Naive thymus-derived CD4-positive, alpha-beta T cell (primary cell): ENCODE measurements at regions not wholly inside any gene's neighbourhood (a gene's known extent, or its start where the extent isn't known, plus 50 kb on each side); places are given as distances from the start of the nearest gene placed in this dataset.

ENCODE experiments used
- ATAC-seq: fragments of 150-1000 bp; cut with Tn5 transposase; 2 replicates; pipeline ENCODE4 v1.10.0; 2021; ENCODE audit warnings: mild to moderate bottlenecking, moderate library complexity
- CTCF ChIA-PET: fragments of 350-600 bp; sonication (Branson Sonifier 250); formaldehyde crosslinking; loops from one replicate; lab custom pipeline; 2021; ENCODE audit warnings: antibody characterized with exemption; lab: Charles Lee
- POLR2A ChIA-PET: fragments of 350-600 bp; sonication (Branson Sonifier 250); formaldehyde crosslinking; loops from one replicate; lab custom pipeline; 2021; ENCODE audit warnings: antibody characterized with exemption, inconsistent platforms; lab: Charles Lee
- DNase-seq, 9 donors: peaks; one replicate each; pipeline versions ENCODE4 v3.0.0 to v3.0.0-alpha.2; 2020 to 2022; ENCODE audit warnings: mixed read lengths in 1 of 9
- H3K27ac ChIP-seq: one replicate; pipeline ENCODE4 v1.7.0; 2013; ENCODE audit warnings: mild to moderate bottlenecking, low read depth, low read length, moderate library complexity
- H3K27me3 ChIP-seq, 2 donors: one replicate each; pipeline ENCODE4 v1.7.0; 2013; ENCODE audit warnings: low read length in 2 of 2, mild to moderate bottlenecking in 2 of 2, moderate library complexity in 2 of 2; ENCODE audit not compliant: control insufficient read depth in 2 of 2, insufficient read depth in 2 of 2
- H3K36me3 ChIP-seq, 3 experiments: 1 replicate in 2 of 3; 2 replicates in 1 of 3; pipeline ENCODE4 v1.7.0; 2013; ENCODE audit warnings: low read length in 3 of 3, mild to moderate bottlenecking in 3 of 3, moderate library complexity in 1 of 3; ENCODE audit not compliant: insufficient read depth in 3 of 3, control insufficient read depth in 2 of 3
- H3K4me1 ChIP-seq, 2 donors: one replicate each; pipeline ENCODE4 v1.7.0; 2013; ENCODE audit warnings: low read length in 2 of 2, mild to moderate bottlenecking in 2 of 2, moderate library complexity in 1 of 2; ENCODE audit not compliant: control insufficient read depth in 2 of 2, insufficient read depth in 2 of 2
- H3K4me3 ChIP-seq: 2 replicates; pipeline ENCODE4 v1.7.0; 2013; ENCODE audit warnings: mild to moderate bottlenecking, low read length
- H3K9me3 ChIP-seq, 3 experiments: 1 replicate in 2 of 3; 2 replicates in 1 of 3; pipeline ENCODE4 v1.7.0; 2013; ENCODE audit warnings: low read length in 3 of 3; ENCODE audit not compliant: control insufficient read depth in 2 of 3
- H3K27ac Mint-ChIP-seq, 9 donors: one replicate each; pipeline ENCODE4 v1.8.0; 2020 to 2022; ENCODE audit warnings: mixed read lengths in 9 of 9, mild to moderate bottlenecking in 8 of 9, moderate library complexity in 5 of 9, inconsistent platforms in 2 of 9
- H3K27me3 Mint-ChIP-seq, 5 donors: one replicate each; pipeline ENCODE4 v1.8.0; 2021 to 2022; ENCODE audit warnings: mixed read lengths in 5 of 5, mild to moderate bottlenecking in 1 of 5
- H3K36me3 Mint-ChIP-seq, 5 donors: one replicate each; pipeline ENCODE4 v1.8.0; 2020 to 2022; ENCODE audit warnings: mixed read lengths in 5 of 5, mild to moderate bottlenecking in 3 of 5, inconsistent platforms in 1 of 5
- H3K4me1 Mint-ChIP-seq, 7 donors: one replicate each; pipeline ENCODE4 v1.8.0; 2020 to 2022; ENCODE audit warnings: mixed read lengths in 7 of 7, mild to moderate bottlenecking in 3 of 7, inconsistent platforms in 1 of 7
- H3K4me3 Mint-ChIP-seq, 10 donors: one replicate each; pipeline ENCODE4 v1.8.0; 2020 to 2022; ENCODE audit warnings: mild to moderate bottlenecking in 10 of 10, mixed read lengths in 10 of 10, moderate library complexity in 6 of 10, inconsistent platforms in 2 of 10
- H3K9me3 Mint-ChIP-seq, 11 donors: one replicate each; pipeline ENCODE4 v1.8.0; 2020 to 2022; ENCODE audit warnings: mixed read lengths in 11 of 11, mild to moderate bottlenecking in 4 of 11, inconsistent platforms in 1 of 11, moderate library complexity in 1 of 11
- intact Hi-C, 2 donors: fragments of 100-400 bp; cut with micrococcal nuclease; formaldehyde crosslinking; loops; one replicate each; pipeline ENCODE4 v1.15.1; 2023

DNA sequence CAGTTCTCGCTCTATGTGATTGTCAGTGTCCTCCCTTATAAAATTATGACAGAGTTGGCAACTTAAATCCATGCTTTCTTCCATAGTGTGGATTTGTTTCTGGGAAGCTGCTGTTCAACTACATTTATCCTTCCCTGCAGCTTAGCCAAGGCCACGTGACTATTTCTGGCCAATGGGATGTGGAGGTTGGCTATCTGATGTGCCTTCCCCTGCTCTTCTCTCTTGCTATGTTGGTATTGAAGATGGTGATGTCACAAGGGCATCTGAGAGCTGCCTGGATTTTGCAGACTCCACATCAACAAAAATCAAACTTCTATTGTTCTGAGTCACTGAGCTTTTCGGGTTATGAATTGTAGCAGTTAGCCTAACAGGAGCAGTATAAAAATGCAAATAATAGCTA, 164.9 kb upstream of the RHOBTB1 start:
- POLR2A ChIA-PET = no interaction called here
- Mint-ChIP-seq H3K4me3 (no peak overlapping the region), H3K4me1 (no peaks in the 10 kb centered on the region), H3K27me3 (peaks cover 0 to 17% (median 5%) of the 10 kb centered on the region in 5 donors), H3K27ac (no peak overlapping the region), H3K36me3 (no peaks in the 10 kb centered on the region), H3K9me3 (peaks cover 0 to 1% (median 0%) of the 10 kb centered on the region in 11 donors)
- DNase-seq (no peak), ATAC-seq (no peak)
- no peaks in the 10 kb centered on the region for H3K4me1 ChIP-seq
- no peak overlapping the region for H3K27ac ChIP-seq
- H3K36me3 ChIP-seq = no peaks in the 10 kb centered on the region
- H3K4me3 ChIP-seq = no peak overlapping the region
- CTCF ChIA-PET = no interaction called here
- no peaks in the 10 kb centered on the region for H3K9me3 ChIP-seq
- no peaks in the 10 kb centered on the region for H3K27me3 ChIP-seq
- intact Hi-C loops = no loop called here

DNA sequence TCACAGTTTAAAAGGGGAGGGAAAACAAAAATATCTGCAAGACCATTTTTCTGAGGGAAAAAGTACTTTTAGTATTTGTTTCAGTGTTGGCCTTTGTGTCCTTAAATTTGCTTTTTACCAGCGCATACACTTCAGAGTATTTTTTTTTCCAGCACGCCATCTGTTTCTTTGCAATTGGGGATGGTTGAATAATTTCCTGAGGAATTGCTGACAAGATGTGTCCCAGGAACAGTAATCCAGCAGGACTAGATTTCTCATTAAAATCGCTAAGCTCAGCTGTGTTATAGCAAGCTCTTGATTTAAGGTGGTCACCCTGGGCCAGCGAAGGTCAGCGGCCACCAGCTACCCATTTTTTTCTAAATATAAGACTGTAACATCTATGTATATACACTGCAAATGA, 156.9 kb upstream of the RHOBTB1 start:
- no peaks in the 10 kb centered on the region for H3K4me1 Mint-ChIP-seq
- H3K4me1 ChIP-seq = no peaks in the 10 kb centered on the region
- H3K4me3 Mint-ChIP-seq = no peak overlapping the region
- no peaks in the 10 kb centered on the region for H3K36me3 Mint-ChIP-seq
- ATAC-seq (no peak), DNase-seq (no peak)
- no peaks in the 10 kb centered on the region for H3K36me3 ChIP-seq
- peaks cover 0 to 4% (median 0%) of the 10 kb centered on the region in 11 donors for H3K9me3 Mint-ChIP-seq
- POLR2A ChIA-PET = no interaction called here
- intact Hi-C loops = no loop called here
- no peaks in the 10 kb centered on the region for H3K27me3 ChIP-seq
- H3K9me3 ChIP-seq = no peaks in the 10 kb centered on the region
- peaks cover 0 to 6% (median 0%) of the 10 kb centered on the region in 5 donors for H3K27me3 Mint-ChIP-seq
- H3K27ac Mint-ChIP-seq = no peak overlapping the region
- H3K27ac ChIP-seq = no peak overlapping the region
- no peak overlapping the region for H3K4me3 ChIP-seq
- CTCF ChIA-PET = no interaction called here

DNA sequence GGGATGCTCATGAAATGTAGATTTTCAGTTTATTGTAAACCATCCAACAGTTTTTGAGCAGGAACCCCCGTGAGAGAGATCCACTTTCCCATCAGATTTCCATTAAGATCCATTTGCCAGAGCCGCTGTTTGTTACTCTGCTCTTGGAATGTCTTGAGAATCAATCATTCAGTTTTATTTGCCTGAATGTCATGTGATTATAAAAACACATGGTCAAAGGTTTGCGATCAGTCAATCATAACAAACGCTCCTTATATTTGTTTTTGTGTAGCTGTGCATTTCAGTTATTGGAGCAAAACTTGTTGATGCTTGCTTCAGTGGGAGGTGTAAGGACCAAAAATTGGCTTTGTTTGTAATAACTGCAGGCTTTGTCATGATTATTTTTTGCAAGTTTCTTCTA, 155.8 kb upstream of the RHOBTB1 start:
- Histone ChIP-seq H3K4me3 (no peak overlapping the region), H3K36me3 (no peaks in the 10 kb centered on the region), H3K9me3 (no peaks in the 10 kb centered on the region), H3K27ac (no peak overlapping the region), H3K27me3 (no peaks in the 10 kb centered on the region), H3K4me1 (no peaks in the 10 kb centered on the region)
- ATAC-seq = no peak
- POLR2A ChIA-PET = no interaction called here
- CTCF ChIA-PET = no interaction called here
- no peak overlapping the region for H3K4me3 Mint-ChIP-seq
- intact Hi-C loops = no loop called here
- DNase-seq = no peak
- H3K4me1 Mint-ChIP-seq = no peaks in the 10 kb centered on the region
- H3K27me3 Mint-ChIP-seq = peaks cover 0 to 9% (median 4%) of the 10 kb centered on the region in 5 donors
- no peaks in the 10 kb centered on the region for H3K36me3 Mint-ChIP-seq
- peaks cover 0 to 4% (median 0%) of the 10 kb centered on the region in 11 donors for H3K9me3 Mint-ChIP-seq
- no peak overlapping the region for H3K27ac Mint-ChIP-seq

DNA sequence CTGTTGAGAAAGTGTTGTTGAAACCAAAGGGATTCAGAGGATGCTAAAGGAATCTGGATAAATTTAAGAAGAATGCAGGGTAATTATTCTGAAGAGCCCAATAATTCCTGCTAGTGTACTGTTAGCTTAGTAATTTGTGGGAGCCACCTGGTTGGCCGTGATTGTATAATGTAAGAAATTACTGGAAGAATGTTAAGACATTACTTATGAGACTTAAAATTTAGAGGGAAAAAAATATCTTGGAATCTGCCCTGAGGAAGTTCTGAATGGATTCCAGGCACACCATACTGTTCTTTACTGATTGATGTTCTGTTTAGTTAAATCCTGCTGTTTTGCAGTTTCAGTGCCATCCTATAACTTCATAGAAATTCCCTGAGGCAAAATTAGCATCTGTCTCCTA, 155.0 kb upstream of the RHOBTB1 start:
- ATAC-seq (no peak), DNase-seq (no peak)
- ChIA-PET POLR2A (no interaction called here), CTCF (no interaction called here)
- no peak overlapping the region for H3K4me3 Mint-ChIP-seq
- H3K27me3 ChIP-seq = no peaks in the 10 kb centered on the region
- H3K4me1 ChIP-seq = no peaks in the 10 kb centered on the region
- peaks cover 0 to 9% (median 4%) of the 10 kb centered on the region in 5 donors for H3K27me3 Mint-ChIP-seq
- no peak overlapping the region for H3K4me3 ChIP-seq
- no peaks in the 10 kb centered on the region for H3K36me3 ChIP-seq
- H3K9me3 Mint-ChIP-seq = peaks cover 0 to 4% (median 0%) of the 10 kb centered on the region in 11 donors
- H3K27ac Mint-ChIP-seq = no peak overlapping the region
- H3K4me1 Mint-ChIP-seq = no peaks in the 10 kb centered on the region
- intact Hi-C loops = no loop called here
- no peaks in the 10 kb centered on the region for H3K36me3 Mint-ChIP-seq
- H3K9me3 ChIP-seq = no peaks in the 10 kb centered on the region
- H3K27ac ChIP-seq = no peak overlapping the region

DNA sequence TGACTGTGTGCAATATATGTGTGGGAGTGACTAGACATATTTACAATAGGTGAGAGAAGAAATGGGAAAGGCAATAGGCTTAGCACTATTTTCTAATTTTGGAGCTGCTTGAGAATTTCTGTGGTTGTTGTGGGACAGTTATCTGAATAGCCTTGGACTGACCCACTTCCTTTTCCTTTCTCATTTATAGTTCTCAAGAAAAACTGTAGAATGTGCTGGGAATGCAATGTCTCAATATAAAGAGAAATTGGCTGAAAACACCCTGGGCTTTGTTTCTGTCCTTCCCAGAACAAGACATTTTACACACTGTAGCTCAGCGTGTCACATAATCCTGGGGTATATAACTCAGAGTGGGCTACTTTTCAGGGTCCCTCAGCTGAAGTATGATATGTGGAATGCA, 153.0 kb upstream of the RHOBTB1 start:
- POLR2A ChIA-PET = no interaction called here
- intact Hi-C loops = no loop called here
- no peak overlapping the region for H3K27ac ChIP-seq
- ATAC-seq = no peak
- Mint-ChIP-seq H3K4me1 (no peaks in the 10 kb centered on the region), H3K27ac (no peak overlapping the region), H3K27me3 (peaks cover 0 to 11% (median 9%) of the 10 kb centered on the region in 5 donors), H3K4me3 (no peak overlapping the region), H3K36me3 (no peaks in the 10 kb centered on the region), H3K9me3 (peaks cover 0 to 4% (median 0%) of the 10 kb centered on the region in 11 donors)
- DNase-seq = no peak
- H3K36me3 ChIP-seq = no peaks in the 10 kb centered on the region
- H3K4me3 ChIP-seq = no peak overlapping the region
- H3K4me1 ChIP-seq = no peaks in the 10 kb centered on the region
- CTCF ChIA-PET = no interaction called here
- H3K9me3 ChIP-seq = no peaks in the 10 kb centered on the region
- no peaks in the 10 kb centered on the region for H3K27me3 ChIP-seq

DNA sequence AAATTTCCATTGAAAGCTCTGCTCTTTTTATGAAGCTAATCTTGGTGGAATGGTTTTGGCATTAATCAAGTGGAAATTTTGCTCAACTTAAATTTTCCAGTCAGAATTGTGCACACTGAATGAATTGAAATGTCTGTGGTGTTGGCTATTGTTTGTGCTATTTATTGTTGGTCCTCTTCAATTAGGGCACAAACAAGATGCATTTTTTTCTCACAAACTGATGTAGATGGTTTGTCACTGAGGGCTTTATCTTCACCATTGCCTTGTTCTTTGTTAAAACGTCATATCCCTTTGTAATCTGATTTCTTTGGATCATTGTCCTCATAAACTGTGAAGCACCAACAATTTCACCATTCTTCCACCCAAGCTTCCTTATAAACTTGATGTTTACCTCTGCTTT, 152.1 kb upstream of the RHOBTB1 start:
- Histone ChIP-seq H3K27ac (no peak overlapping the region), H3K4me3 (no peak overlapping the region), H3K9me3 (no peaks in the 10 kb centered on the region), H3K27me3 (no peaks in the 10 kb centered on the region), H3K4me1 (no peaks in the 10 kb centered on the region), H3K36me3 (no peaks in the 10 kb centered on the region)
- Mint-ChIP-seq H3K36me3 (no peaks in the 10 kb centered on the region), H3K9me3 (peaks cover 0 to 4% (median 0%) of the 10 kb centered on the region in 11 donors), H3K4me3 (no peak overlapping the region), H3K4me1 (no peaks in the 10 kb centered on the region), H3K27ac (no peak overlapping the region), H3K27me3 (peaks cover 0 to 11% (median 9%) of the 10 kb centered on the region in 5 donors)
- ChIA-PET CTCF (no interaction called here), POLR2A (no interaction called here)
- intact Hi-C loops = no loop called here
- no peak for ATAC-seq
- no peak for DNase-seq

DNA sequence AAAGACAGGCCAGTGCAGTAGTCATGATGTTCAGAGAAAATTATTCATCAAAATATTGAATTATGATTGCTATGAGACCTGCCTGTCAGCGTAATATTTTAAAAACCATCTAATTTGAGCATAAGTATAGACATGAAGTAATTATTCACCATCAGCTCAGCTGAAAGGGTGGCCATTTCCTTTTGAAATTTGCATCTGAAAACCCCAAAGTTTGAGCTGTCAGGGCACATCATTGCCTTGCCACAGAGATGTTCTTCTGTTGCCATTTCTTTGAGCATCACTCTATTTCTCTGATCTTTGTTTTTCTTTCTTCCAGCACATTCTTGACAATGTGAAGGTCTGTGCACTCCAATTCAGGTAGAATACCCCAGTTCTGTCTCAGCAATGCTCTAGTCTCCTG, 147.5 kb upstream of the RHOBTB1 start:
- intact Hi-C loops = no loop called here
- Histone ChIP-seq H3K36me3 (no peaks in the 10 kb centered on the region), H3K9me3 (no peaks in the 10 kb centered on the region), H3K27ac (no peak overlapping the region), H3K4me3 (no peak overlapping the region), H3K27me3 (no peaks in the 10 kb centered on the region), H3K4me1 (no peaks in the 10 kb centered on the region)
- Mint-ChIP-seq H3K4me1 (no peaks in the 10 kb centered on the region), H3K27ac (no peak overlapping the region), H3K27me3 (peaks cover 0 to 12% (median 5%) of the 10 kb centered on the region in 5 donors), H3K4me3 (no peak overlapping the region), H3K36me3 (no peaks in the 10 kb centered on the region), H3K9me3 (peaks cover 0 to 2% (median 0%) of the 10 kb centered on the region in 11 donors)
- DNase-seq (no peak), ATAC-seq (no peak)
- ChIA-PET POLR2A (no interaction called here), CTCF (no interaction called here)
